ENCODE measurements at regions not wholly inside any gene's neighbourhood (a gene's known extent, or its start where the extent isn't known, plus 50 kb on each side); places are given as distances from the start of the nearest gene placed in this dataset.

DNA sequence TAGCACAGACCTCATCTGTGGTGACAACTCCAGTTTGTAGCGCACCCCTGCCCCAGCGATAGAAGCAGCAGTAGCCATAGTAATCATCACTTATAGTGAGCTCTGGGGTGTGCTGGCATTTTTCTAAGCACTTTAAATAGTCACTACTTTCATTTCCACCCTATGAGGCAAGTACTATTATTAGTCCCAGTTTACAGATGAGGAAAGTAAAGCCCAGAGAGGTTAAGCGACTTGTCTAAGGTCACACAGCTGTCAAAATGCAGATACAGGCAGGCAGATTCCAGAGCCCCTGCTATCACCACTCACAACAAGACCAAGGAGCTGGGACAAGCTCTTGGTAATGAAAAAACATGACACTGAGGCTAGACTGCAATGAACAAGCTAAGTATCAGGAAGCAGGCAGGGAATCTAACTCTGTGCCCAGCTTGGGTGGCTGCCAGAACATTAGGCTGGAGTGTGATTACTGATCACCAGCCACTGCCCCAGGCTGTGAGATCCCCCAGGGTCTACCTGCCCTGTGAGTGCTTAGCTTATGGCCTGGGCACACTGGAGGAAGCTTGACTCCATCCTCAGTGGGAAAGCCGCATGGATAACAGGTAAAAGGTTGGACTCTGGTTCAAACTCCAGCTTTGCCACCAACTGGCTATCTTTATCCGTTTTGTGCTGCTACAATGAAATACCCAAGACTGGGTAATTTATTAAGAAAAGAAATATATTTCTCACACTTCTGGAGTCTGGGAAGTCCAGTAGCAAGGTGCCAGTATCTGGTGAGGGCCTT is 561.1 kb downstream of the MN1 start:
- intact Hi-C loops (cut with DNase I), result no loop called here
- H3K36me3 ChIP-seq, result no peaks in the 10 kb centered on the region

DNA sequence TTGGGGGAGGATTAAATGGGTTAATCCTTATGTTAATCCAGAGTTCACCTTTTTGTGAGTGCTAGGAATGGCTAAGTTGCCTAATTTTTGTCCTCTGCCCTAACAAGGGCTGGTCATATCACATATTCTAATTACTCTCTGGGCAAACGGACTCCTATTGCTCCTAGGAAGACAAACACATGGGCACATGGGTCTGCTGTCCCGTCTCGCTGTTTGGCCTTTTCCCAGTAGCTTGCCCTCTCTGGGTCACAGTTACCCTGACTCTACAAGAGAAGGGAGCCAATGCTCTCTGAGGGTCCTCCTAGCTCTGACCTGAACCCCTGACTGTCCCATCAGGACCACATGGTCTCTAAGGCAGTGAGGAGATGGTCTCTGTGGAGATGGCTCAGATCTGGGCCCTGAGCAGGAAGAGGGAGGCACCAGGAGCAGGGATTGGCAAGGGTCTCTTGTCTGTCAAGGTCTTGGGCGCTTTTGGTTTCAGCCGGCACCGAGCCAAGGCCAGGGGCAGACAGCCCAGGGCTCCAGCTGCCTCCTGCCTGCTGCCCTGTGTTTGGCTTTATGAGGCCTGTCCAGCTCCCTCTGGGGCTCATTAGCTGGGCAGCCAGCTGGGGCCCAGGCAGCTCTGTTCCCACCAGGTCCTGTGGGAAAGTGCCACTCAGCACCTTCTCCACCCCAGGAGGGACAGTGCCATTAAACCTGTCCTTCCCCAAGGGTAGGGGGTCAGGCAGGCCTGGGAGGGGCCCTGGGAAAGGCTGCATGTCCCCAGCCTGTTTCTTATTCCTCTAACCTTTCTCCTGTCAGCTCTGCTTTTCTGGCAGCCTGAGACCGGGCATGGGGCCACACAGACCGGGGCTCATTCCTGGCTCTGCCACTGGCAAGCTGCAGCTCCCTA is 559.9 kb downstream of the MN1 start:
- H3K27ac ChIP-seq, result no peak overlapping the region
- peak; percentile 45 for ATAC-seq
- H3K36me3 ChIP-seq, result no peaks in the 10 kb centered on the region
- H3K4me1 ChIP-seq, result no peaks in the 10 kb centered on the region
- TF ChIP-seq, protein P1, sequence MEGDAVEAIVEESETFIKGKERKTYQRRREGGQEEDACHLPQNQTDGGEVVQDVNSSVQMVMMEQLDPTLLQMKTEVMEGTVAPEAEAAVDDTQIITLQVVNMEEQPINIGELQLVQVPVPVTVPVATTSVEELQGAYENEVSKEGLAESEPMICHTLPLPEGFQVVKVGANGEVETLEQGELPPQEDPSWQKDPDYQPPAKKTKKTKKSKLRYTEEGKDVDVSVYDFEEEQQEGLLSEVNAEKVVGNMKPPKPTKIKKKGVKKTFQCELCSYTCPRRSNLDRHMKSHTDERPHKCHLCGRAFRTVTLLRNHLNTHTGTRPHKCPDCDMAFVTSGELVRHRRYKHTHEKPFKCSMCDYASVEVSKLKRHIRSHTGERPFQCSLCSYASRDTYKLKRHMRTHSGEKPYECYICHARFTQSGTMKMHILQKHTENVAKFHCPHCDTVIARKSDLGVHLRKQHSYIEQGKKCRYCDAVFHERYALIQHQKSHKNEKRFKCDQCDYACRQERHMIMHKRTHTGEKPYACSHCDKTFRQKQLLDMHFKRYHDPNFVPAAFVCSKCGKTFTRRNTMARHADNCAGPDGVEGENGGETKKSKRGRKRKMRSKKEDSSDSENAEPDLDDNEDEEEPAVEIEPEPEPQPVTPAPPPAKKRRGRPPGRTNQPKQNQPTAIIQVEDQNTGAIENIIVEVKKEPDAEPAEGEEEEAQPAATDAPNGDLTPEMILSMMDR (IDR thresholded peaks at IDR 0.05), result no peak
- no peaks in the 10 kb centered on the region for H3K9me3 ChIP-seq
- no peak for DNase-seq
- no peaks in the 10 kb centered on the region for H3K27me3 ChIP-seq
- no peak overlapping the region for H3K4me3 ChIP-seq
- intact Hi-C loops (cut with DNase I), result no loop called here

More for the DNA sequence above, 561.1 kb downstream of the MN1 start:
- Histone ChIP-seq H3K27ac (no peak overlapping the region), H3K4me1 (no peaks in the 10 kb centered on the region), H3K9me3 (no peaks in the 10 kb centered on the region), H3K27me3 (no peaks in the 10 kb centered on the region), H3K4me3 (no peak overlapping the region)
- DNase-seq (no peak), ATAC-seq (no peak)
- TF ChIP-seq, protein P1 (IDR thresholded peaks at IDR 0.05), result no peak

DNA sequence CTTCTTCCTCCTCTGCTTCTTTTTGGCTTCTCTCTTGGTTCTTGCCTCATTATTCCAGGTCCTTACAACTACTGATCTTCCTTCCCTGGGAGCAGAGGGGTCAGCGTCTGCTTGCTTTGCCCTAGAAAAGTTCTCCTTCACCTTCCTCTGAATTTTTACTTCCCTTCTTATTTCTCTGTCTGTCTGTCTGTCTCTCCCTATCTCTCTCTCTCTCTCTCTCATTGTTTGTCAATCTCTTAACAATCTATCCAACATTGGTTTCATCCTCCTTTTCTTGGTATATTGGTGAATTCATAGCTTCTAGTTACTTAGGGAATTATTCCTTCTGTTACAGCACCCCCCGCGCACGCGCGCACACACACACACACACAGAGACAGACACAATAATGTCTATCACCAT is 559.1 kb downstream of the MN1 start:
- ATAC-seq (no peak), DNase-seq (no peak)
- Histone ChIP-seq H3K4me1 (peaks cover 2% of the 10 kb centered on the region), H3K36me3 (no peaks in the 10 kb centered on the region), H3K4me3 (no peak overlapping the region), H3K27me3 (no peaks in the 10 kb centered on the region), H3K9me3 (no peaks in the 10 kb centered on the region), H3K27ac (no peak overlapping the region)
- intact Hi-C loops (cut with DNase I), result no loop called here
- TF ChIP-seq, protein P1 (IDR thresholded peaks at IDR 0.05), result no peak

DNA sequence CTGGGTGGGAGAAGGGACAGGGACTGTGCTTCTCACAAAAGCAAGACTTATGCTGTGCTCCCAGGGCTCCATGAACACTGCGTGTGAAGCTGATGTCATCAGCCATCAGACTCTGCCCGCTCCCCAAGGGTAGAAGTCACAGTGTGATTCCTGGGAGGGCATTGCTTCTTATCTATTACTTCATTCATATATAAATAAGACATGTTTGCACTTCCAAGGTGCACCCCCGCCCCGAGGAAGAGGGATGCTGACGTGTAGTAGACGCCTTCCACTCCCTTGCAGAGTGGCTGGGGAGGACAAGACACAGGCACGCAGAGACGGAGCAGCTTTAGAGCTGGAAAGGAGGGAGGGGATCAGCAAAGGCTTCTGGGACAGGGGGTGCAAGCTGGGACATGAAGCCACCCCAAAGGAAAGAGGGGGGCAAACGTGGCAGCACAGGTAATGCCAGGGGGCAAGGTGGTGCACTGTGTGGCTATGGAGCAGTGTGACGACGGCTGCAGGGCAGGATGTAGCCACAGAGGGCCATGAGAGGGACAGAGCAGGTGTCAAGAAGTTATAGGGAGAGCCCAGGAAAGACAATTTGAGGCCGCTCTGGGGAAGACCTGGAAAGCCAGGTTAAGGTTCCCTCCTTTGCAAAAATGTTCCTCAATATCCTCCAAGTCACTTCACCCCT is 558.5 kb downstream of the MN1 start:
- no peak overlapping the region for H3K27ac ChIP-seq
- no peak overlapping the region for H3K4me3 ChIP-seq
- peaks cover 4% of the 10 kb centered on the region for H3K4me1 ChIP-seq
- TF ChIP-seq, protein P1 (IDR thresholded peaks at IDR 0.05), result no peak
- ATAC-seq (no peak), DNase-seq (no peak)
- H3K9me3 ChIP-seq, result no peaks in the 10 kb centered on the region
- intact Hi-C loops (cut with DNase I), result no loop called here
- H3K27me3 ChIP-seq, result no peaks in the 10 kb centered on the region
- H3K36me3 ChIP-seq, result no peaks in the 10 kb centered on the region

DNA sequence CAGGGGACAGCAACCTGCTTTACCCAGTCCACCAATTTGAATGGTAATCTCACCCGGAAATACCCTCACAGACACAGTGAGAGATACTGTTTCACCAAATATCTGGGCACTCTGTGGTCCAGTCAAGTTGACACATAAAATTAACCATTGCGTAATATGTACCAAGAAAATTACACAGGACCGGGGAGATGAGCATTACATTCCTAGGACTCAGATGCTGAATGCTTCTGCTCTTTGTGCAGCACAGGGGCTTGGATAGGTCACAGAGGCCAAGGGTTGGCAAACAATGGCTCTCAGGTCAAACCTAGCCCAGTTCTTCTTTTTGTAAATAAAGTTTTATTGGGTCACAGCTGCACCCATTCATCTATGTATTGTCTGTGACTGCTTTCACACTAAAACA is 557.2 kb downstream of the MN1 start:
- TF ChIP-seq, protein P1 (IDR thresholded peaks at IDR 0.05), result no peak
- H3K4me3 ChIP-seq, result no peak overlapping the region
- ATAC-seq (no peak), DNase-seq (no peak)
- H3K27me3 ChIP-seq, result no peaks in the 10 kb centered on the region
- no peak overlapping the region for H3K27ac ChIP-seq
- H3K4me1 ChIP-seq, result peaks cover 4% of the 10 kb centered on the region
- H3K36me3 ChIP-seq, result no peaks in the 10 kb centered on the region
- intact Hi-C loops (cut with DNase I), result no loop called here
- H3K9me3 ChIP-seq, result no peaks in the 10 kb centered on the region
